NB4 (cell line): ENCODE measurements at regions not wholly inside any gene's neighbourhood (a gene's known extent, or its start where the extent isn't known, plus 50 kb on each side); places are given as distances from the start of the nearest gene placed in this dataset.

Experiments used
- DNase-seq: peaks from one replicate; pipeline ENCODE4 v3.0.0; 2010; ENCODE audit warnings: low read depth
- H3K4me3 ChIP-seq: one replicate; pipeline ENCODE4 v1.5.1; 2011; ENCODE audit warnings: mild to moderate bottlenecking, low read depth, low read length, moderate library complexity
- MYC ChIP-seq: IDR thresholded peaks from 2 replicates; pipeline ENCODE4 v1.6.1; 2011; ENCODE audit warnings: low read depth, low read length
- POLR2A ChIP-seq: IDR thresholded peaks from 2 replicates; pipeline ENCODE4 v1.6.1; 2011; ENCODE audit warnings: mild to moderate bottlenecking; ENCODE audit not compliant: insufficient read length; ENCODE audit errors: extremely low read depth
- TF ChIP-seq, protein P1 (sequence below): IDR thresholded peaks from 2 replicates; pipeline ENCODE4 v1.6.1; 2011; ENCODE audit warnings: low read depth, low read length
- TF ChIP-seq, protein P2 (sequence below): IDR thresholded peaks from one replicate; pipeline ENCODE4 v1.5.1; 2012; ENCODE audit warnings: low read depth, low read length

DNA sequence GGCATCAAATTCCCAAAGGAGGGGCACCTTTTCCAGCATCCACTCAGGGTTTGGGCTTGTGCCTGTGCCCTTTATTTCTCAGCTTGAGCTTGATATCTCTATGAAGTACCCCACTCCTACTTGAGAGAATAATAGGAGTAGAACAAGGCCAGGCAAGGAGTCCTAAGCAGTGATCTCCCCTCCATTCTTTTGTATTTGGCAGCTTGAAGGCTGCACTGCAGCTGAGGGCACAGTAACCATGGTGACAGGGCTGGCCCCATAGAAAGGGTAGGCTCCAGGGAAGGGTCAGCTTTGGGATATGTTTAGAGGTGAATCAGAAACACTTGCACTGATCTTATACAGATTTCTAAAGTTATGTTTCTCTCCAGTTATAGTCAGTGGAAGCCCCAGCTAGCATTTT, 145.4 kb upstream of the SLC24A5 start:
- no peak overlapping the region for H3K4me3 ChIP-seq
- DNase-seq = no peak
- TF ChIP-seq POLR2A (no peak), MYC (no peak)
- TF ChIP-seq, protein P1, sequence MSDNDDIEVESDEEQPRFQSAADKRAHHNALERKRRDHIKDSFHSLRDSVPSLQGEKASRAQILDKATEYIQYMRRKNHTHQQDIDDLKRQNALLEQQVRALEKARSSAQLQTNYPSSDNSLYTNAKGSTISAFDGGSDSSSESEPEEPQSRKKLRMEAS = no peak
- TF ChIP-seq, protein P2, sequence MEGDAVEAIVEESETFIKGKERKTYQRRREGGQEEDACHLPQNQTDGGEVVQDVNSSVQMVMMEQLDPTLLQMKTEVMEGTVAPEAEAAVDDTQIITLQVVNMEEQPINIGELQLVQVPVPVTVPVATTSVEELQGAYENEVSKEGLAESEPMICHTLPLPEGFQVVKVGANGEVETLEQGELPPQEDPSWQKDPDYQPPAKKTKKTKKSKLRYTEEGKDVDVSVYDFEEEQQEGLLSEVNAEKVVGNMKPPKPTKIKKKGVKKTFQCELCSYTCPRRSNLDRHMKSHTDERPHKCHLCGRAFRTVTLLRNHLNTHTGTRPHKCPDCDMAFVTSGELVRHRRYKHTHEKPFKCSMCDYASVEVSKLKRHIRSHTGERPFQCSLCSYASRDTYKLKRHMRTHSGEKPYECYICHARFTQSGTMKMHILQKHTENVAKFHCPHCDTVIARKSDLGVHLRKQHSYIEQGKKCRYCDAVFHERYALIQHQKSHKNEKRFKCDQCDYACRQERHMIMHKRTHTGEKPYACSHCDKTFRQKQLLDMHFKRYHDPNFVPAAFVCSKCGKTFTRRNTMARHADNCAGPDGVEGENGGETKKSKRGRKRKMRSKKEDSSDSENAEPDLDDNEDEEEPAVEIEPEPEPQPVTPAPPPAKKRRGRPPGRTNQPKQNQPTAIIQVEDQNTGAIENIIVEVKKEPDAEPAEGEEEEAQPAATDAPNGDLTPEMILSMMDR = no peak

GRCh38 chr15:47983533-47983932, 137.3 kb upstream of the SLC24A5 start:
- H3K4me3 ChIP-seq = no peak overlapping the region
- TF ChIP-seq, protein P2 = no peak
- TF ChIP-seq POLR2A (no peak), MYC (no peak)
- TF ChIP-seq, protein P1 = no peak
- DNase-seq = no peak

- no peak overlapping the region for H3K4me3 ChIP-seq
- TF ChIP-seq, protein P2 = no peak
- no peak for TF ChIP-seq POLR2A
- TF ChIP-seq, protein P1 = no peak
- TF ChIP-seq MYC = no peak
- DNase-seq = no peak
These were observed 135.2 kb upstream of the SLC24A5 start for GRCh38 chr15:47985568-47985967.

DNA sequence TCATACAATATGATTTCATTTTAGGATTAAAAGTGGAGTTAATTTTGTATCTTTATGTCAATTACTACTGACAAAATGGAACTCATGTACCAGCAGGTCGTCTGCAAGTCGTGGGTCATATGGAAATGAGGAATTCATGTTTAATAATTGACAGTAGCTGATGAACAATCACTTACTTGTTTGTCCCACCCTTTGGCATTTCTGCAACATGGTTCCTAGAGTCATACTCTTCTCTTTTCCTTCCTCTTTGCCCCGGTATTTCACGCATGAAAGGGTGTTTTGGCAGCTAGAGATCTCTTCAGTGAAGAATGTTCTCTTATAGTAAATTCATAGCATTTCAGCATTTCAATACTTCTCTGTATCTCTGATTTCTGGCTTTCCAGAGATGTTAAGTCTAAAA, 133.3 kb upstream of the SLC24A5 start:
- H3K4me3 ChIP-seq = no peak overlapping the region
- DNase-seq = no peak
- TF ChIP-seq MYC (no peak), POLR2A (no peak)
- TF ChIP-seq, protein P2 = no peak
- TF ChIP-seq, protein P1 = no peak

- TF ChIP-seq, protein P1 = no peak
- TF ChIP-seq, protein P2 = peak; percentile 31
- TF ChIP-seq MYC (no peak), POLR2A (no peak)
- H3K4me3 ChIP-seq = no peak overlapping the region
- peak; percentile 64 for DNase-seq
These were observed 132.8 kb upstream of the SLC24A5 start for GRCh38 chr15:47987908-47988532.
